ENCODE measurements at regions not wholly inside any gene's neighbourhood (a gene's known extent, or its start where the extent isn't known, plus 50 kb on each side); places are given as distances from the start of the nearest gene placed in this dataset. TPM values are rescaled to one million over a fixed set of nuclear protein-coding genes. Genes with fewer than 3 reads are reported as not detected.

GRCh38 chr3:145972851-145973250 is 188.1 kb downstream of the PLOD2 start:
- POLR2A ChIA-PET, result no interaction called here
- CTCF ChIA-PET, result no interaction called here

GRCh38 chr3:145981056-145981455 is 179.9 kb downstream of the PLOD2 start:
- DNase-seq (ENCODE audit: low read depth, low spot score), result no peak
- no peak for TF ChIP-seq CTCF (IDR thresholded peaks at IDR 0.05; ENCODE audit: low read depth, low read length)
- POLR2A ChIA-PET, result no interaction called here
- H3K27me3 ChIP-seq (ENCODE audit: control insufficient read depth, insufficient read depth, low read length), result no peaks in the 10 kb centered on the region
- CTCF ChIA-PET, result no interaction called here
- H3K4me3 ChIP-seq (ENCODE audit: low read depth, low read length), result no peak overlapping the region
- H3K27ac ChIP-seq (ENCODE audit: low read depth, low read length), result no peak overlapping the region
- no peaks in the 10 kb centered on the region for H3K9me3 ChIP-seq (ENCODE audit: control insufficient read depth, insufficient read depth, low read length)

More at GRCh38 chr3:145972851-145973250, 188.1 kb downstream of the PLOD2 start:
- H3K27ac ChIP-seq (ENCODE audit: low read depth, low read length), result no peak overlapping the region
- no peak for DNase-seq (ENCODE audit: low read depth, low spot score)
- no peak for TF ChIP-seq CTCF (IDR thresholded peaks at IDR 0.05; ENCODE audit: low read depth, low read length)
- H3K27me3 ChIP-seq (ENCODE audit: control insufficient read depth, insufficient read depth, low read length), result no peaks in the 10 kb centered on the region
- H3K9me3 ChIP-seq (ENCODE audit: control insufficient read depth, insufficient read depth, low read length), result no peaks in the 10 kb centered on the region
- no peak overlapping the region for H3K4me3 ChIP-seq (ENCODE audit: low read depth, low read length)

- H3K4me3 ChIP-seq (ENCODE audit: low read depth, low read length), result no peak overlapping the region
- POLR2A ChIA-PET, result no interaction called here
- H3K27me3 ChIP-seq (ENCODE audit: control insufficient read depth, insufficient read depth, low read length), result no peaks in the 10 kb centered on the region
- no peak for DNase-seq (ENCODE audit: low read depth, low spot score)
- CTCF ChIA-PET, result no interaction called here
- TF ChIP-seq CTCF (IDR thresholded peaks at IDR 0.05; ENCODE audit: low read depth, low read length), result no peak
- no peak overlapping the region for H3K27ac ChIP-seq (ENCODE audit: low read depth, low read length)
- H3K9me3 ChIP-seq (ENCODE audit: control insufficient read depth, insufficient read depth, low read length), result no peaks in the 10 kb centered on the region
Measured at GRCh38 chr3:145983101-145983500, 177.9 kb downstream of the PLOD2 start.

Small RNA genes in the stretch of these regions (small RNA-seq; reads per million reads assigned to genes)
- gene RNA5SP144 (ENCODE audit: insufficient read length, low read depth), result not detected
